HUES48 (cell line): ENCODE measurements at regions not wholly inside any gene's neighbourhood (a gene's known extent, or its start where the extent isn't known, plus 50 kb on each side); places are given as distances from the start of the nearest gene placed in this dataset.

ENCODE experiments used
- H3K27ac ChIP-seq: one replicate; pipeline ENCODE4 v1.7.0; 2013; ENCODE audit warnings: low read depth, low read length, inconsistent platforms
- H3K27me3 ChIP-seq: 2 replicates; pipeline ENCODE4 v1.6.1; 2013; ENCODE audit warnings: mild to moderate bottlenecking, low read length; ENCODE audit not compliant: control insufficient read depth, insufficient read depth
- H3K36me3 ChIP-seq: 2 replicates; pipeline ENCODE4 v1.6.1; 2013; ENCODE audit warnings: low read length; ENCODE audit not compliant: control insufficient read depth, insufficient read depth
- H3K4me1 ChIP-seq: 2 replicates; pipeline ENCODE4 v1.6.1; 2013; ENCODE audit warnings: mild to moderate bottlenecking, low read length; ENCODE audit not compliant: control insufficient read depth, insufficient read depth
- H3K4me3 ChIP-seq: 2 replicates; pipeline ENCODE4 v1.5.1; 2013; ENCODE audit warnings: mild to moderate bottlenecking, low read depth, low read length
- H3K9ac ChIP-seq: 2 replicates; pipeline ENCODE4 v1.6.1; 2013; ENCODE audit warnings: mild to moderate bottlenecking, low read depth, low read length, moderate library complexity
- H3K9me3 ChIP-seq: 2 replicates; pipeline ENCODE4 v1.6.1; 2013; ENCODE audit warnings: low read length; ENCODE audit not compliant: control insufficient read depth, insufficient read depth

GRCh38 chr3:104951426-104951825 is 415.3 kb upstream of the ALCAM start:
- Histone ChIP-seq H3K9ac (no peak overlapping the region), H3K27me3 (no peaks in the 10 kb centered on the region), H3K4me3 (no peak overlapping the region), H3K36me3 (no peaks in the 10 kb centered on the region), H3K4me1 (no peaks in the 10 kb centered on the region), H3K27ac (no peak overlapping the region), H3K9me3 (no peaks in the 10 kb centered on the region)

DNA sequence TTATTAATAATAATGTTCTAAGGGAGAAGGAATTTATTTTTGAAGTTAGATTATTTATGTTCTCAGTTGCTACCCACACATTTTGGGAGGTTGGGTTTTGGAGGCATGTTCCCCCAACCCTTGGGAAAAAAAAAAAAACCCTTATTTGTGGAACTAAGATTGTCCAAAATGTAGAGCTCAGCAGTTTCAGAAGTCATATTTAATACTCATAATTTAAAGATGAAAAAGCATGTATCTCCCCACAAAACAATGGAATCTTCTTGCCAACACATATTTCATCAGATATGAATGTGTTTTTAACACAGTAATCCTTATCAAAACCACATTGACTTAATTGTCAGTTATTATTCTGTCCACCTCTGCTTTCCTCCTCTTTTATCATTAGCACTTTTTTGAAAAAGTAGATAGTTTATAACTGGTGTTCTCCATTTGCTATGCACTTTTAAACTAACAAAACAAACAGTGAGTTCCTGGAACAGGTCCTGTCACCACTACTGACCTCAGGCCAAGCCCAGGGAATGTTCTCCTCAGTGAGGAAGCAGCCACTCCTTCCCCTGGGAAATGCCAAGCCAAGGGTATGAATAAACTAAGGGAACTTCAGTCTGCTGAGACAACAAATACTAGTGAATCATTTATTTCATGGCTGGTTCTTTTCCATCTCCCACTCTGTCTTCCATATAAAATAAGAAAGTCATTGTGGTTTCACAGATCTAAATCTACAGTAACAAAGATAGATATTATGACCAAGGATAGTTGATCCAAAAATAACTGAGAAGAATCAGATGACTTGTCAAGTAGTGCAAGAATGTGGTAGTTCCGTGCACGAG is 414.4 kb upstream of the ALCAM start:
- Histone ChIP-seq H3K4me3 (no peak overlapping the region), H3K27ac (no peak overlapping the region), H3K9me3 (no peaks in the 10 kb centered on the region), H3K27me3 (no peaks in the 10 kb centered on the region), H3K36me3 (no peaks in the 10 kb centered on the region), H3K9ac (no peak overlapping the region), H3K4me1 (no peaks in the 10 kb centered on the region)

DNA sequence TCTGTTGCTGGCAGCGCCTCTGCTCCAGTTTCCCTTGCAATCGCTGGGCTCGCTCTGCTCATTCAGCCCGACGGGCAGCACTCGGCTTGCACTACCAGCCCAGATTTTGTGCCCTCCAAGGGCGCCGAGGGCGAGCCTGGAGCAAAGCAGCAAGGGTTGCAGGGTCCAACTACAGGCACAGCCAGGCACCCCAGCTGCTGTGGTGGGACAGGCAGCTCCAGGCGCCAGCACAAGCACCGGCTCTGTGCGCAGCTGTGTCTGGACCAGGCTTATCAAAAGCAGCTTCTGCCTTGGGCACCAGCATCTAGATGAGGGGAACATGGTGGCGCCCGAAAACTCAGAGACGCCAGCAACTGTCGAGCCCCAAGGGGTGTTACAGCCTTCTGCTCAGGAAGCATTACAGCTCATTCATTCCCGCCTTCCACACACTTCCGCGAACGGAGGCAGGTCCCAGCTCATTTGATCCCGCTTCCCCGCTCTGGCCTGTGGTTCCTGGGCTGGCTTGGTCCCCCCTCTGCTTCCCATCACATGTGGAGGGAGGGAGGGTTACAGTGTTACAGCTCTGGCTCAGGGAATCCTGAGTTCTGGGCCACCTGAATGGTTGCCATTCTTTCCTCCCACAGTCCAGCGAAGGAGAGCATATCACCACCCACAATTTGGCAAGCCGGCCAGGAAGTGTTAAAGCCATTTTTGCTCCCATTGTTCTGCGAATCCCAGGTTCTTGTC is 409.9 kb upstream of the ALCAM start:
- Histone ChIP-seq H3K9me3 (no peaks in the 10 kb centered on the region), H3K4me1 (peaks cover 16% of the 10 kb centered on the region), H3K36me3 (no peaks in the 10 kb centered on the region), H3K27ac (no peak overlapping the region), H3K4me3 (no peak overlapping the region), H3K27me3 (no peaks in the 10 kb centered on the region), H3K9ac (no peak overlapping the region)

DNA sequence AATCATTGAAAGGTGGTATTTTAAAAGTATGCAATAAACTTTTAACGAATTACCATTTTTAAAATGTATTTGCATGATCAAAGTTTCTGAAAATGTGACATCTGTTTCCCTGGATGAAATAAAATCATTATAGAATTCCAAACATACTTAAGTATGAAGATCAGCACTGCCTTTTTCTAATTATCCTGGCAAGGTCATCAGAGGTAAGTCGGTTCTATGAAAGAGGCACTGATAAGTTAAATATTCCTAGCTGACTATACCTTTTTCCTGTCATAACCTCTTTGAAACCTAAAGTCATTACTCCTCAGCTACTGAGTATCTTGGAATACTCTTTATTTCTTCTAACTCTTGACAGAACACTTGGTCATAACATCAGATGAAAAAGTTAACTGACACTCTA is 406.1 kb upstream of the ALCAM start:
- no peaks in the 10 kb centered on the region for H3K27me3 ChIP-seq
- H3K9ac ChIP-seq = no peak overlapping the region
- peak overlapping the region; percentile 59 for H3K27ac ChIP-seq
- peaks cover 32% of the 10 kb centered on the region for H3K4me1 ChIP-seq
- no peak overlapping the region for H3K4me3 ChIP-seq
- H3K9me3 ChIP-seq = no peaks in the 10 kb centered on the region
- H3K36me3 ChIP-seq = no peaks in the 10 kb centered on the region

- Histone ChIP-seq H3K36me3 (no peaks in the 10 kb centered on the region), H3K27me3 (no peaks in the 10 kb centered on the region), H3K9ac (0 out of 2 replicates have a peak overlapping the region, but pooled peaks have one; percentile 23), H3K27ac (peak overlapping the region; percentile 72), H3K4me3 (no peak overlapping the region; the same call in 1 of the 2 replicates), H3K4me1 (peaks cover 32% of the 10 kb centered on the region), H3K9me3 (no peaks in the 10 kb centered on the region)
Measured at GRCh38 chr3:104961851-104962250, 404.9 kb upstream of the ALCAM start.

DNA sequence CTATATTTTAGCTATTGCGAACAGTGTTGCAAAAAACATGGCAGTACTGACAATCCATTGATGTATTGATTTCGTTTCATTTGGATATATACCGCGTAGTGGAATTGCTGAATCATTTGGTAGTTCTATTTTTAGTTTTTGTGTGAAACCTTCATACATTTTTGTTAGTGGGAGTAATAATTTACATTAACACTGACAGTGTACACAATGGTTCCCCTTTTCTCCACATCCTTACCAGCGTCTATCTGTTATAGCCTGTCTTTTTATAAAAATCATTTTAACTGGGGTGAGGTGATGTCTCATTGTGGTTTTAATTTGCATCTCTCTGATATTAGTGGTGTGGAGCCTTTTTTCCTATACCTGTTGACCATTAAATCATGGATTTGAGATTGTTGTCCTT is 392.4 kb upstream of the ALCAM start:
- Histone ChIP-seq H3K36me3 (no peaks in the 10 kb centered on the region), H3K4me3 (no peak overlapping the region), H3K9me3 (peaks cover 6% of the 10 kb centered on the region; the same call in 1 of the 2 replicates), H3K4me1 (peaks cover 3% of the 10 kb centered on the region; the same call in 1 of the 2 replicates), H3K9ac (no peak overlapping the region), H3K27me3 (no peaks in the 10 kb centered on the region), H3K27ac (no peak overlapping the region)

DNA sequence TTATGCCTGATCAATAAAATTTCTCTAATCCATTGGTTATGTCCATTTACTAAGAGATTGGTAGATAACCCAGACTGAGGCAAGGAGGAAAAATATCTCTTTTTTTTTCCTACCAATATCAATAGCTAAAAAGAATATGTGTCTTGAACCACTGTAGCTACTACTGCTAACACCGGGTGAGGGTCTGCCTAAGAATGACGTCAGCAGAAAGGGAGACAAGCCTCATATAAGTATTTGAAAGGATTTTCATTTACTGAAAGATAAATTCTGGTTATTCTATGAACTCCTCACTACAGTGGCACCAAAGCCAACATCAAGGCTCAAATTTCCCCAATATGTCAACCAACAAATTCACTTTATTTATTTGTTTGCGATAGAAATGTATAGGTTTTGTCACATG is 389.0 kb upstream of the ALCAM start:
- no peak overlapping the region for H3K9ac ChIP-seq
- H3K9me3 ChIP-seq = peaks cover 6% of the 10 kb centered on the region; the same call in 1 of the 2 replicates
- no peaks in the 10 kb centered on the region for H3K36me3 ChIP-seq
- H3K4me3 ChIP-seq = no peak overlapping the region
- H3K4me1 ChIP-seq = no peaks in the 10 kb centered on the region
- no peaks in the 10 kb centered on the region for H3K27me3 ChIP-seq
- no peak overlapping the region for H3K27ac ChIP-seq

DNA sequence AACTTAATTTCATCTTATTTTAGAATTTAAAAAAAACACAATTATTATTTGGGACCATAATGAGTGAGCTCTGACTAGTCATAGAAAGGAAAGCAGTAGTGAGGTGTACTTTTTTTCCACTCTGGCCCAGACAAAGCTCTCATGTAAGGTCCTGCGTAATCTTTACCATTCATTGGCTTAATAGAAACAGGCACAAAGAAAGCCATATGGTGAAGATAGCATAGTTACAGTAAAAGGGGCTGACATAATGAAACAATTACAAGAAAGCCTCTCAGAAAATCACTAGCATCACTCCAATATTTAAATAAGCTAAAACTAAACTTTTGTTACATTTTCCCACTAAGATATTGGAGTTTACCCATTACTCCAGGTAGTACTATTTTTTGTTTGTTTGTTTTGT is 384.6 kb upstream of the ALCAM start:
- Histone ChIP-seq H3K4me1 (no peaks in the 10 kb centered on the region), H3K27ac (no peak overlapping the region), H3K9ac (no peak overlapping the region), H3K9me3 (no peaks in the 10 kb centered on the region), H3K27me3 (no peaks in the 10 kb centered on the region), H3K36me3 (no peaks in the 10 kb centered on the region), H3K4me3 (no peak overlapping the region)

DNA sequence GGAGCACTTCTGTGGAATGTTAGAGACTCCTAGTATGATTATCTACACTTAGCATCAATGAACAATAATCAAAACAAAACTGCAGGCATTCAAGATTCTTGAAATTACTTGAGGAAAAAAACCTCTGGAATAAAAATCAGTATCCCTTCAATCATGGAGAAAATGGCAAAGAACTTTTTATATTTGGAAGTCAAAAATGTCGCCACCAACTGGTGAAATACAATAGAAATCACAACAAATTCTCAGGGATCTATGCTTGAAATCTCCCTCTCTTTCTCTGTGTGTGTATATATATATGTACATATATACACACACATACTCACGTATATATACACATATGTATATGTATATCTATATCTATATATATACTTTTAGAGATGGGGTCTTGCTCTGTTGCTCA is 378.9 kb upstream of the ALCAM start:
- H3K9ac ChIP-seq = no peak overlapping the region
- no peaks in the 10 kb centered on the region for H3K9me3 ChIP-seq
- H3K4me3 ChIP-seq = no peak overlapping the region
- H3K27me3 ChIP-seq = no peaks in the 10 kb centered on the region
- no peak overlapping the region for H3K27ac ChIP-seq
- H3K4me1 ChIP-seq = no peaks in the 10 kb centered on the region
- no peaks in the 10 kb centered on the region for H3K36me3 ChIP-seq

GRCh38 chr3:104988496-104988895 is 378.2 kb upstream of the ALCAM start:
- Histone ChIP-seq H3K36me3 (no peaks in the 10 kb centered on the region), H3K4me1 (no peaks in the 10 kb centered on the region), H3K4me3 (no peak overlapping the region)

GRCh38 chr3:104989878-104990277 is 376.8 kb upstream of the ALCAM start:
- H3K36me3 ChIP-seq = no peaks in the 10 kb centered on the region
- H3K4me1 ChIP-seq = no peaks in the 10 kb centered on the region
- no peak overlapping the region for H3K9ac ChIP-seq
- H3K27me3 ChIP-seq = no peaks in the 10 kb centered on the region
- no peaks in the 10 kb centered on the region for H3K9me3 ChIP-seq
- H3K4me3 ChIP-seq = no peak overlapping the region
- H3K27ac ChIP-seq = no peak overlapping the region

More at GRCh38 chr3:104988496-104988895, 378.2 kb upstream of the ALCAM start:
- Histone ChIP-seq H3K27me3 (no peaks in the 10 kb centered on the region), H3K9ac (no peak overlapping the region), H3K9me3 (no peaks in the 10 kb centered on the region), H3K27ac (no peak overlapping the region)
